ENCODE measurements at regions not wholly inside any gene's neighbourhood (a gene's known extent, or its start where the extent isn't known, plus 50 kb on each side); places are given as distances from the start of the nearest gene placed in this dataset.

- no peak for TF ChIP-seq EP300 (IDR thresholded peaks at IDR 0.05)
- no peak for TF ChIP-seq CTCF (IDR thresholded peaks at IDR 0.05)
- no peak for TF ChIP-seq POLR2AphosphoS5 (IDR thresholded peaks at IDR 0.05)
These were observed 381.3 kb upstream of the SPTLC3 start for GRCh38 chr20:12627485-12627884.
